ENCODE measurements at regions not wholly inside any gene's neighbourhood (a gene's known extent, or its start where the extent isn't known, plus 50 kb on each side); places are given as distances from the start of the nearest gene placed in this dataset.

- H2BK15ac ChIP-seq (ENCODE audit: low read depth, low read length), result no peak overlapping the region
- H2BK20ac ChIP-seq (ENCODE audit: low read depth, low read length, poor library complexity, severe bottlenecking), result no peak overlapping the region
- H4K8ac ChIP-seq (replicated peaks; ENCODE audit: insufficient read length, low read depth, low read length), result no peak overlapping the region
- H3K27ac Mint-ChIP-seq, result no peak overlapping the region
- H3K79me2 ChIP-seq (ENCODE audit: insufficient read depth, low read length), result no peaks in the 10 kb centered on the region
- no peaks in the 10 kb centered on the region for H3K23me2 ChIP-seq (ENCODE audit: insufficient read length, low read depth, low read length, poor library complexity, severe bottlenecking)
- no CpG with 5 or more reads among the region's 7 CpGs for WGBS (ENCODE audit: extremely low coverage, insufficient read length, low lambda C conversion rate)
- no peak overlapping the region for H3K23ac ChIP-seq (ENCODE audit: insufficient read length, low read depth, low read length)
- no peak for DNase-seq
- no peak overlapping the region for H2BK5ac ChIP-seq (ENCODE audit: insufficient read length, low read length)
- H2AK5ac ChIP-seq (ENCODE audit: insufficient read length, low read length), result no peak overlapping the region
- H3K18ac ChIP-seq (ENCODE audit: insufficient read length, low read depth, low read length), result no peak overlapping the region
- no peaks in the 10 kb centered on the region for H3K4me1 ChIP-seq (ENCODE audit: insufficient read depth, low read length)
- no peak overlapping the region for H3K14ac ChIP-seq (ENCODE audit: insufficient read depth, low read length)
- H3K79me1 ChIP-seq (ENCODE audit: insufficient read depth, low read depth, low read length, poor library complexity, severe bottlenecking), result no peaks in the 10 kb centered on the region
- no peak overlapping the region for H2BK12ac ChIP-seq (ENCODE audit: insufficient read length, low read depth, low read length)
- H3K9me3 ChIP-seq (ENCODE audit: control insufficient read depth, low read depth, low read length), result no peaks in the 10 kb centered on the region
- peaks cover 5% of the 10 kb centered on the region; the same call in 1 of the 2 replicates for H3K27me3 ChIP-seq (ENCODE audit: insufficient read depth, low read length)
- no peak overlapping the region for H3K56ac ChIP-seq (ENCODE audit: insufficient read length, low read depth, low read length)
- no peak overlapping the region for H3K4ac ChIP-seq (ENCODE audit: low read depth, low read length)
- H4K20me1 ChIP-seq (ENCODE audit: control insufficient read depth, insufficient read depth, insufficient read length), result no peaks in the 10 kb centered on the region
- no peak overlapping the region for H3K4me3 Mint-ChIP-seq
- no peak overlapping the region for H2AFZ ChIP-seq (ENCODE audit: low read length)
- no peaks in the 10 kb centered on the region; a peak in 1 of 7 replicates for H3K36me3 Mint-ChIP-seq (ENCODE audit: insufficient read depth in 1 of 3, low read depth in 3 of 3)
- H3T11ph ChIP-seq (ENCODE audit: low read length), result no peak overlapping the region
- H3K4me1 Mint-ChIP-seq, result peaks cover 19 to 46% of the 10 kb centered on the region in 2 experiments
- H4K91ac ChIP-seq (ENCODE audit: insufficient read length, low read depth, low read length), result no peak overlapping the region
- no peak overlapping the region for H3K27ac ChIP-seq (ENCODE audit: insufficient read length, low read depth, low read length)
- no peak for TF ChIP-seq CTCF (conservative IDR thresholded peaks at IDR 0.05)
- peaks cover 0 to 3% of the 10 kb centered on the region in 2 experiments; a peak in 1 of 5 replicates for H3K9me3 Mint-ChIP-seq
- H3K9ac ChIP-seq (ENCODE audit: extremely low read depth, insufficient read length, low read length), result no peak overlapping the region
- no peak overlapping the region for H2BK120ac ChIP-seq (ENCODE audit: low read depth, low read length, poor library complexity, severe bottlenecking)
- no peak overlapping the region for H4K5ac ChIP-seq (ENCODE audit: insufficient read length, low read depth, low read length)
- H3K27me3 Mint-ChIP-seq (ENCODE audit: low read depth), result peaks cover 88% of the 10 kb centered on the region
- H3K4me2 ChIP-seq (ENCODE audit: insufficient read depth, insufficient read length, low read length), result no peak overlapping the region
Observed at GRCh38 chr7:155361947-155362346, 64.3 kb downstream of the INSIG1 start.

All from H9 (cell line).